HG03025 (cell line): ENCODE measurements at regions not wholly inside any gene's neighbourhood (a gene's known extent, or its start where the extent isn't known, plus 50 kb on each side); places are given as distances from the start of the nearest gene placed in this dataset.
"Not testable (repeated sequence)": the region's sequence is repeated elsewhere in the genome, so short reads cannot be mapped to it uniquely, and the experiment has no call there.

Source experiments
- ATAC-seq: cut with Tn5 transposase; IDR thresholded peaks from one replicate; pipeline ENCODE4 v1.9.1; 2021; ENCODE audit warnings: mild to moderate bottlenecking, moderate library complexity; ENCODE audit not compliant: unreplicated experiment, low FRiP score

- no peak for ATAC-seq
Observed at GRCh38 chr2:59851836-59852475, 701.5 kb downstream of the BCL11A start.

GRCh38 chr2:59850554-59850953 lies 702.9 kb downstream of the BCL11A start:
- no peak for ATAC-seq

GRCh38 chr2:59833941-59834340 lies 719.5 kb downstream of the BCL11A start:
- no peak for ATAC-seq

GRCh38 chr2:59830601-59831000 lies 722.9 kb downstream of the BCL11A start:
- no peak for ATAC-seq

GRCh38 chr2:59827677-59828076 lies 725.8 kb downstream of the BCL11A start:
- ATAC-seq, result no peak

GRCh38 chr2:59826177-59826576 lies 727.3 kb downstream of the BCL11A start:
- ATAC-seq, result no peak

GRCh38 chr2:59824314-59824713 lies 729.1 kb downstream of the BCL11A start:
- no peak for ATAC-seq

GRCh38 chr2:59816075-59816474 lies 737.4 kb downstream of the BCL11A start:
- no peak for ATAC-seq

GRCh38 chr2:59810283-59810682 lies 743.2 kb downstream of the BCL11A start:
- not testable (repeated sequence) for ATAC-seq

- no peak for ATAC-seq
Observed at GRCh38 chr2:59806486-59806885, 747.0 kb downstream of the BCL11A start.

- ATAC-seq, result no peak
Observed at GRCh38 chr2:59804732-59805131, 748.7 kb downstream of the BCL11A start.

- no peak for ATAC-seq
Observed at GRCh38 chr2:59803586-59803985, 749.9 kb downstream of the BCL11A start.

GRCh38 chr2:59798687-59799232 lies 754.7 kb downstream of the BCL11A start:
- ATAC-seq, result no peak

GRCh38 chr2:59791004-59791618 lies 762.3 kb downstream of the BCL11A start:
- ATAC-seq, result no peak

GRCh38 chr2:59790186-59791003 lies 763.1 kb downstream of the BCL11A start:
- ATAC-seq, result no peak

- no peak for ATAC-seq
Observed at GRCh38 chr2:59789523-59789922, 763.9 kb downstream of the BCL11A start.

- no peak for ATAC-seq
Observed at GRCh38 chr2:59787095-59787494, 766.4 kb downstream of the BCL11A start.

- ATAC-seq, result no peak
Observed at GRCh38 chr2:59786684-59787083, 766.8 kb downstream of the BCL11A start.

GRCh38 chr2:59779571-59779970 lies 773.9 kb downstream of the BCL11A start:
- ATAC-seq, result no peak

GRCh38 chr2:59777120-59777519 lies 776.3 kb downstream of the BCL11A start:
- no peak for ATAC-seq

- no peak for ATAC-seq
Observed at GRCh38 chr2:59776726-59777008, 776.8 kb downstream of the BCL11A start.
